ENCODE measurements at regions not wholly inside any gene's neighbourhood (a gene's known extent, or its start where the extent isn't known, plus 50 kb on each side); places are given as distances from the start of the nearest gene placed in this dataset.

GRCh38 chr10:28840202-28840601 lies 162.9 kb downstream of the BAMBI start:
- no peak for TF ChIP-seq POLR2A (IDR thresholded peaks at IDR 0.05)
- no peak for TF ChIP-seq POLR2AphosphoS5 (IDR thresholded peaks at IDR 0.05)

Measured in stomach (tissue), 4 donors.